CD4-positive, CD25-positive, alpha-beta regulatory T cell (primary cell): ENCODE measurements at regions not wholly inside any gene's neighbourhood (a gene's known extent, or its start where the extent isn't known, plus 50 kb on each side); places are given as distances from the start of the nearest gene placed in this dataset.

Experiments
- ATAC-seq, 2 donors: fragments of 150-1000 bp; cut with Tn5 transposase; one replicate each; pipeline ENCODE4 v1.10.0; 2021; ENCODE audit warnings: low read depth in 2 of 2, moderate number of reproducible peaks in 2 of 2, moderate library complexity in 1 of 2
- DNase-seq, 3 donors: peaks; one replicate each; pipeline versions ENCODE4 v3.0.0 to v3.0.0-alpha.2; 2012 to 2022; ENCODE audit warnings: mixed read lengths in 1 of 3
- H3K27ac ChIP-seq: one replicate; pipeline ENCODE4 v1.7.0; 2013; ENCODE audit warnings: mild to moderate bottlenecking, low read length; ENCODE audit not compliant: insufficient read depth, poor library complexity, severe bottlenecking
- H3K27me3 ChIP-seq: one replicate; pipeline ENCODE4 v1.7.0; 2013; ENCODE audit warnings: low read length; ENCODE audit not compliant: control insufficient read depth, insufficient read depth
- H3K36me3 ChIP-seq: one replicate; pipeline ENCODE4 v1.7.0; 2013; ENCODE audit warnings: mild to moderate bottlenecking, low read length, moderate library complexity; ENCODE audit not compliant: control insufficient read depth, insufficient read depth
- H3K4me1 ChIP-seq: 2 replicates; pipeline ENCODE4 v1.7.0; 2013; ENCODE audit warnings: mild to moderate bottlenecking, low read length; ENCODE audit not compliant: insufficient read depth, control insufficient read depth, poor library complexity, severe bottlenecking
- H3K4me3 ChIP-seq: one replicate; pipeline ENCODE4 v1.7.0; 2013; ENCODE audit warnings: low read depth, mild to moderate bottlenecking, low read length, moderate library complexity
- H3K9me3 ChIP-seq, 2 experiments: 1 replicate in 1 of 2; 2 replicates in 1 of 2; pipeline ENCODE4 v1.7.0; 2013; ENCODE audit warnings: low read length in 2 of 2, mild to moderate bottlenecking in 1 of 2, moderate library complexity in 1 of 2; ENCODE audit not compliant: control insufficient read depth in 2 of 2
- H3K27ac Mint-ChIP-seq, 3 donors: one replicate each; pipeline ENCODE4 v1.8.0; 2020 to 2022; ENCODE audit warnings: mild to moderate bottlenecking in 3 of 3, mixed read lengths in 3 of 3, moderate library complexity in 2 of 3
- H3K27me3 Mint-ChIP-seq: one replicate; pipeline ENCODE4 v1.8.0; 2022; ENCODE audit warnings: mild to moderate bottlenecking, mixed read lengths
- H3K36me3 Mint-ChIP-seq: one replicate; pipeline ENCODE4 v1.8.0; 2020; ENCODE audit warnings: mixed read lengths
- H3K4me1 Mint-ChIP-seq, 4 donors: one replicate each; pipeline ENCODE4 v1.8.0; 2020 to 2022; ENCODE audit warnings: mixed read lengths in 4 of 4, mild to moderate bottlenecking in 1 of 4
- H3K4me3 Mint-ChIP-seq, 4 donors: one replicate each; pipeline ENCODE4 v1.8.0; 2020 to 2022; ENCODE audit warnings: mild to moderate bottlenecking in 4 of 4, mixed read lengths in 4 of 4, moderate library complexity in 3 of 4
- H3K9me3 Mint-ChIP-seq, 7 donors: one replicate each; pipeline ENCODE4 v1.8.0; 2020 to 2022; ENCODE audit warnings: mixed read lengths in 7 of 7, mild to moderate bottlenecking in 3 of 7, moderate library complexity in 2 of 7

DNA sequence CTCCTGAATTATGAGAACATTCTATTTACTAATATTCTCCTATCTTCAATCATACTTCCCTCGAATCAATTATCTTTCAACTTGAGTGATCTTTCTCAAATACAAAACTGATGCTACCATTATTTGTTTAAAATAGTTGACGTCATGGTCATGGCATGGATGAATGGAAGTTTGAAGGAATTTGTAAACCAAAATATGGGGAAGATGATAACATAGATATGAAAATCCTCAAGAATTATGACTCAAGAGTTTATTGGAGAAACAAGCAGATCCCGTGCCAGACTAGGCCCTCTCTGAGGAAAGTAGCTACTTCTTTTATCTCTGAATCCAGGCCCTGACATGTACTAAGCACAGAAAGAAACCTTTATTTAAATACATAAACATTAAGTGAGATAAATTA, 270.4 kb upstream of the MC4R start:
- Histone ChIP-seq H3K4me3 (no peak overlapping the region), H3K36me3 (no peaks in the 10 kb centered on the region), H3K9me3 (no peaks in the 10 kb centered on the region), H3K27ac (no peak overlapping the region), H3K27me3 (no peaks in the 10 kb centered on the region), H3K4me1 (no peaks in the 10 kb centered on the region)
- DNase-seq (no peak), ATAC-seq (no peak)
- H3K9me3 Mint-ChIP-seq = peaks cover 0 to 17% (median 4%) of the 10 kb centered on the region in 7 donors
- H3K27ac Mint-ChIP-seq = no peak overlapping the region
- no peaks in the 10 kb centered on the region for H3K36me3 Mint-ChIP-seq
- no peaks in the 10 kb centered on the region for H3K27me3 Mint-ChIP-seq
- no peak overlapping the region for H3K4me3 Mint-ChIP-seq
- H3K4me1 Mint-ChIP-seq = no peaks in the 10 kb centered on the region

DNA sequence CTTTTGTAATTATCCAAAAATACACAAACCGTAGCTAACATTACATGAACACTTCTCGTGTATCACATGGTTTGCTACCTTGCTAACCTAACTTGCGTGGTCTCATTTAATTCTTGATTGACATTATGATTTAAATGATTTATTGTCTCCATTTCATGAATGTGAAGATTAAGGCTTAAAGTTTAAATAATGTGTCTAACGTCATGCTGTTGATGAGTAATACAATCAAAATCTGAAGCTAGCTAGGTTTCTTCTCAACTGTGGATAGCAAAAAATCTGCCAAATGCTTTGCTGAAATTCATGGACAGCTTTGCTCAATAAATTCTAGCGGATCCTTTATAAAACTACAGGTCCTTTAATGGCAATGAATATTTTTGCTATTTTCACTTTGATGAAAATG, 274.1 kb upstream of the MC4R start:
- peaks cover 0 to 4% (median 0%) of the 10 kb centered on the region in 7 donors for H3K9me3 Mint-ChIP-seq
- no peaks in the 10 kb centered on the region for H3K27me3 Mint-ChIP-seq
- Histone ChIP-seq H3K9me3 (no peaks in the 10 kb centered on the region), H3K4me1 (no peaks in the 10 kb centered on the region), H3K36me3 (no peaks in the 10 kb centered on the region), H3K27me3 (no peaks in the 10 kb centered on the region), H3K27ac (no peak overlapping the region), H3K4me3 (no peak overlapping the region)
- DNase-seq (no peak), ATAC-seq (no peak)
- no peak overlapping the region for H3K27ac Mint-ChIP-seq
- H3K36me3 Mint-ChIP-seq = no peaks in the 10 kb centered on the region
- H3K4me3 Mint-ChIP-seq = no peak overlapping the region
- H3K4me1 Mint-ChIP-seq = no peaks in the 10 kb centered on the region

DNA sequence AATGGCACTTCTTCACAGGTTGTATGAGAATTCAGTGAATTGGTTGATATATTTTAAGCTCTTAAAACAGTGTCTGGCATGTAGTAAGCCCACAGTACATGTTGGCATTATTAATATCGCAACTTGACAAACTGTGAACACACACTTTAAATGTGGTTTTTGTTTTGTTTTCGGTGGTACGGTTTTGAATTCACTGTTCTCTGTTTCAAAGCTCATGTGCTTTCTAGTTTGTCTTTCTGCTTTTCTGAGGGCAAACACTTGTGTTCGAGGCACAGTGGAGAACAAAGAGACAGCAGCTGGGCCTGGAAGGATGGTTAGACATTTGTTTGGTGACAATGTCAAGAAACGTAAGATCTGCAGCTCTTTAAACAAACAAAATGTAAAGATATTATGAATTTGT, 276.5 kb upstream of the MC4R start:
- Histone ChIP-seq H3K9me3 (no peaks in the 10 kb centered on the region), H3K27me3 (no peaks in the 10 kb centered on the region), H3K4me1 (no peaks in the 10 kb centered on the region), H3K4me3 (no peak overlapping the region), H3K36me3 (no peaks in the 10 kb centered on the region), H3K27ac (no peak overlapping the region)
- Mint-ChIP-seq H3K9me3 (peaks cover 0 to 3% (median 0%) of the 10 kb centered on the region in 7 donors), H3K4me1 (no peaks in the 10 kb centered on the region), H3K36me3 (no peaks in the 10 kb centered on the region), H3K27ac (no peak overlapping the region), H3K4me3 (no peak overlapping the region), H3K27me3 (no peaks in the 10 kb centered on the region)
- ATAC-seq = no peak
- no peak for DNase-seq

DNA sequence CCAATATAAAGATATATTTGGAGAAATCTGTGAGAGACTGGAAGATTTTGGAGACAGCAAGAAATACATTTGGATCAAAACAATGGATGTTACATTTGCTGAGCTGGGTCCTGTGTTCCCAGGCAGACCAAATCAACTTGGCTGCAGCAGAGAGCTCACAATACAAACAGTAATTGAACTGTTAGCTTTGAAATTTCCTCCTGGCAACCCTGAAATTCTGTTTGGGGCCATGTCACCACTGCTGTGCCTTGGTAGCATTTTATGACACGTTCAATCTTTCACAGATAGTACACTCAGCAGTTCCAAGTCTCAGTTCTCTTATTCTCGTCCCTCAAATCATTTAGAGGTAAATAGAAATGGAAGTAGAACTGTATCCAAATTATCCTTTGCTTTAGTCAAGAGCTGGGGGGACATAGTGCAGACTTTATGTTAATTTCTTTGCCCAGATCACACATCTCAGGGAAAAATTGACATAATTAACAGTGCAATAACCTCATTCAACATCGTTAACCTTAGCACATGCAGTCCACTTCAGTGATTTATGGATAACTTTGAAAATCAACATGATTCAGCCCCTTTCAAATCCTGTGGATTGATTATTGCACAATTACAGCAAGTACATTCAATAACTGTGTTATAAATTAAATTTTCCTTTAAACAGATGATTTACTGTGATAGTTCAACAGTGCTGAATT, 277.4 kb upstream of the MC4R start:
- H3K36me3 ChIP-seq = no peaks in the 10 kb centered on the region
- peaks cover 0 to 3% (median 0%) of the 10 kb centered on the region in 7 donors for H3K9me3 Mint-ChIP-seq
- no peak overlapping the region for H3K27ac ChIP-seq
- no peak overlapping the region for H3K4me3 ChIP-seq
- no peaks in the 10 kb centered on the region for H3K27me3 ChIP-seq
- no peaks in the 10 kb centered on the region for H3K9me3 ChIP-seq
- no peak overlapping the region for H3K27ac Mint-ChIP-seq
- H3K4me3 Mint-ChIP-seq = no peak overlapping the region
- H3K36me3 Mint-ChIP-seq = no peaks in the 10 kb centered on the region
- no peaks in the 10 kb centered on the region for H3K4me1 Mint-ChIP-seq
- ATAC-seq (no peak), DNase-seq (no peak)
- H3K4me1 ChIP-seq = no peaks in the 10 kb centered on the region
- no peaks in the 10 kb centered on the region for H3K27me3 Mint-ChIP-seq

DNA sequence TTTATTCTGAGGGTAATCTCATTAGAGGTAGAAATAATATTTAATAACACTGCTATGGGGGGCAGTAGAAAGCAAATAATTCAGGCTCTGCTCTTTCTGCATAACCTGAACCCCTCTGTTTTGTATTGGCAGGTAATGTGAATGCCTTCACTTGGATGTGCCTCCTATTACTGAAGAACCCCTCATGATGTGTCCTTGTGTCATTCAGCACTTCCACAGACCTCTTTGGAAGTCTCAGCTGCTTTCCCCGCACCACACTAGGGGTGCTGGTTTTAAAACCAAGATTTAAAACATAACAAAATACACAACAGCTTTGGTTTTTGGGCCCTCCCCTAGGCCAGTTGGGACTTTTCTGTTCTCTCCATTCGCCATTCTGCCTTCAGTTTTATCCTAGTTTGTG, 281.7 kb upstream of the MC4R start:
- H3K27ac ChIP-seq = no peak overlapping the region
- Mint-ChIP-seq H3K4me1 (peaks cover 0 to 3% (median 0%) of the 10 kb centered on the region in 4 donors), H3K4me3 (no peak overlapping the region), H3K36me3 (no peaks in the 10 kb centered on the region), H3K9me3 (peaks cover 0 to 7% (median 0%) of the 10 kb centered on the region in 7 donors), H3K27ac (no peak overlapping the region), H3K27me3 (no peaks in the 10 kb centered on the region)
- no peaks in the 10 kb centered on the region for H3K4me1 ChIP-seq
- DNase-seq (no peak), ATAC-seq (no peak)
- H3K36me3 ChIP-seq = no peaks in the 10 kb centered on the region
- H3K4me3 ChIP-seq = no peak overlapping the region
- H3K9me3 ChIP-seq = no peaks in the 10 kb centered on the region
- no peaks in the 10 kb centered on the region for H3K27me3 ChIP-seq

DNA sequence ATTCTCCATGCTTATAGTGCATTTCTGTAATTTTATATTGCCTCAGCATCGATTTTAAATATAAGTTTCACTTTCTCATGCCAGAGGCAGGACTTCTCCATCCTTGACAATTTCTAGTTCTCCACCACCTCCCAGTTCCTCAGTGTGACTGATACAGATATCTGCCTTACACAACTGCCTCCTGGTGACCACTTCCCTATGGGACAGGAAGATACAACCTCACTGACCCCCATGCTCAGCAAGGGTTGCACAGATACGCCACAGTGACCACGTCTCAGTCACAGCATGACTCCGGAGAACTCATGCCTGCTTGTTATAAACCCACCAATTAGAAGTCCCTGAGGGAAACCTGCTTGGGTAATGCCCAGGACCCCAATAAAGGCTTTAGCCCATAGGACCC, 284.0 kb upstream of the MC4R start:
- H3K4me1 Mint-ChIP-seq = peaks cover 0 to 3% (median 0%) of the 10 kb centered on the region in 4 donors
- no peaks in the 10 kb centered on the region for H3K36me3 Mint-ChIP-seq

DNA sequence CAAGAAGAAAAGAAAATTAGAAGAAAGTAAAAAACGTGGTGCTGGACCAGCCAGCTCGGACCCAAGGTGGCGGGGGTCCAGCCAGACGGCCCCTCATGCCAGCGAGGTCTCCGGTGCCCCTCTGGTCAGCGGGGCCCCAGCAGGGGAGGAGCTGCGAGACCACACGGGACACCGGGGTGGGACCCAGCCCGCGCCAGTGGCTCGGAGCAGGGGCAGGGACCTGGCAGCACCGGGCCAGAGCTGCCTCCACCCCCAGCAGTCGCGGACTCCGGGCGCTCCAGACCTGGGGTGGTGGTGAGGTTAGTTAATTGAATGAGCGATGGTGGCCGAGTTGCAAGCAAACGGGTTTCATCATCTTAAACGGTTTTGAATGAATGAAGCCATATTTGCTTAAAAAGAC, 289.9 kb upstream of the MC4R start:
- Mint-ChIP-seq H3K27me3 (no peaks in the 10 kb centered on the region), H3K36me3 (no peaks in the 10 kb centered on the region), H3K4me1 (no peaks in the 10 kb centered on the region), H3K27ac (no peak overlapping the region), H3K9me3 (peaks cover 0 to 11% (median 3%) of the 10 kb centered on the region in 7 donors), H3K4me3 (no peak overlapping the region)
- no peaks in the 10 kb centered on the region for H3K27me3 ChIP-seq
- H3K9me3 ChIP-seq = no peaks in the 10 kb centered on the region
- H3K4me3 ChIP-seq = no peak overlapping the region
- no peak for ATAC-seq
- H3K27ac ChIP-seq = no peak overlapping the region
- DNase-seq = no peak
- no peaks in the 10 kb centered on the region for H3K4me1 ChIP-seq
- H3K36me3 ChIP-seq = no peaks in the 10 kb centered on the region

More for the DNA sequence above, 284.0 kb upstream of the MC4R start:
- Histone ChIP-seq H3K9me3 (no peaks in the 10 kb centered on the region), H3K4me1 (no peaks in the 10 kb centered on the region), H3K36me3 (no peaks in the 10 kb centered on the region), H3K4me3 (no peak overlapping the region), H3K27ac (no peak overlapping the region), H3K27me3 (no peaks in the 10 kb centered on the region)
- no peak overlapping the region for H3K27ac Mint-ChIP-seq
- no peak for DNase-seq
- H3K27me3 Mint-ChIP-seq = no peaks in the 10 kb centered on the region
- H3K9me3 Mint-ChIP-seq = peaks cover 0 to 7% (median 0%) of the 10 kb centered on the region in 7 donors
- no peak for ATAC-seq
- no peak overlapping the region for H3K4me3 Mint-ChIP-seq
